BLaER1 treated with 17β-estradiol and CSF1 and Interleukin-3, amounts not matched to agents 10 nM and 100 nM (cell line): ENCODE measurements at regions not wholly inside any gene's neighbourhood (a gene's known extent, or its start where the extent isn't known, plus 50 kb on each side); places are given as distances from the start of the nearest gene placed in this dataset.
"Not testable (repeated sequence)": the region's sequence is repeated elsewhere in the genome, so short reads cannot be mapped to it uniquely, and the experiment has no call there.

ENCODE experiments used
- H3K27ac ChIP-seq, 11 experiments: shearing (Covaris generic); formaldehyde crosslinking; 2 replicates each; pipeline ENCODE4 v1.8.1; 2022
- H3K27me3 ChIP-seq, 11 experiments: shearing (Covaris generic); formaldehyde crosslinking; 2 replicates each; pipeline ENCODE4 v1.8.1; 2022
- H3K36me3 ChIP-seq, 11 experiments: shearing (Covaris generic); formaldehyde crosslinking; 2 replicates each; pipeline ENCODE4 v1.8.1; 2022
- H3K4me1 ChIP-seq, 10 experiments: shearing (Covaris generic); formaldehyde crosslinking; 2 replicates each; pipeline ENCODE4 v1.8.1; 2022
- H3K4me2 ChIP-seq, 11 experiments: shearing (Covaris generic); formaldehyde crosslinking; 2 replicates each; pipeline ENCODE4 v1.8.1; 2022
- H3K4me3 ChIP-seq, 10 experiments: shearing (Covaris generic); formaldehyde crosslinking; 2 replicates each; pipeline ENCODE4 v1.8.1; 2022
- H3K9ac ChIP-seq, 11 experiments: shearing (Covaris generic); formaldehyde crosslinking; 2 replicates each; pipeline ENCODE4 v1.8.1; 2022
- H3K9me3 ChIP-seq, 11 experiments: shearing (Covaris generic); formaldehyde crosslinking; replicated peaks in 1 of 11; 2 replicates each; pipeline ENCODE4 v1.8.1; 2022
- H4K20me1 ChIP-seq, 11 experiments: shearing (Covaris generic); formaldehyde crosslinking; 2 replicates each; pipeline ENCODE4 v1.8.1; 2022
- Cebpa-rat ChIP-seq, 11 experiments: shearing (Covaris generic); IDR thresholded peaks; 2 replicates each; pipeline ENCODE4 v1.8.1; 2022

DNA sequence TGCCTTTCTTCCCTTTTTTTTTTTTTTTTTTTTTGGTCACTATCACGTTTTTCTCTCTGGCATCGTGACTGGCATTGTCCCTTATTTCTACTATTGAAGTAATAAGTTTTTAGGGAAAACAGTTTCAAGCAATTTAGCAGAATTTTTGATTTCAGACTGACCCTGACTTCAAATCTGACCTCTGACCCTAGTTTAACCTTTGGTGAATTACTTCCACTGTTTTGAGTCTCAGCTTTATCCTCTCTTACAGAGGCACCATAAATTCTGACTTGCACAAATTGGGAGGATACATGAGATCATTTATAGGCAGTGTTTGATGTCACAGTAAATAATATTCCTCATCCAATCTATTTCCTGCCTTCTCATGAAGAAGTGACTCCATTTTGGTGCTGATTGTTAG lies 187.0 kb downstream of the FASLG start:
- H3K9ac ChIP-seq, result no peak overlapping the region
- H4K20me1 ChIP-seq, result no peaks in the 10 kb centered on the region
- no peak overlapping the region for H3K4me3 ChIP-seq
- H3K36me3 ChIP-seq, result no peaks in the 10 kb centered on the region
- H3K9me3 ChIP-seq, result no peaks in the 10 kb centered on the region
- H3K27ac ChIP-seq, result peak overlapping the region in 3 of 11 experiments; percentile 10 to 55 (median 30); a peak in 4 of 22 replicates
- peaks cover 0 to 29% (median 0%) of the 10 kb centered on the region in 10 experiments; a peak in 6 of 20 replicates for H3K4me1 ChIP-seq
- no peak for TF ChIP-seq Cebpa-rat (IDR thresholded peaks at IDR 0.05)
- H3K4me2 ChIP-seq, result peak overlapping the region in 3 of 11 experiments; percentile 43 to 75 (median 63); a peak in 6 of 22 replicates
- no peaks in the 10 kb centered on the region for H3K27me3 ChIP-seq

DNA sequence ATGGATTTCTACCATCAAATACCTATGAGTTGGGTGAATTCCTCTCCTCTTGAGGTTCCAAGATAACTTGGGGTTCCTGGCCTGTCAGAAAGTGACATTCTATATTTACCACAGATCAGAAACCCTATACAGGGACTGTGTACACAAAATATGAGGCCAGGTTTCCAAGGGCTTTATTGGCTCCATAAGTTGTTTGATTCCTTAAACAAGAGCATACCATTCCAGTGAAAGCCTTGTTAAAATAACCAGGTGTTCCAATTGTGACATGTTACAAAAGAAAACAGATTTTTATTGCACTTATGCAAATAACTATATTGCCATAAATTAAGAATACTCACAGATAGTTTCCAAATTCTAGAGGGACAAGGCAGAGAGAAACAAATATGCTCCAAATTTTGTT lies 188.9 kb downstream of the FASLG start:
- H4K20me1 ChIP-seq, H3K27ac ChIP-seq, H3K9me3 ChIP-seq, H3K9ac ChIP-seq, H3K4me2 ChIP-seq, H3K4me3 ChIP-seq, H3K36me3 ChIP-seq, H3K27me3 ChIP-seq: not testable (repeated sequence)
- H3K4me1 ChIP-seq, result peaks cover 0 to 29% (median 0%) of the 10 kb centered on the region in 10 experiments; a peak in 6 of 20 replicates

DNA sequence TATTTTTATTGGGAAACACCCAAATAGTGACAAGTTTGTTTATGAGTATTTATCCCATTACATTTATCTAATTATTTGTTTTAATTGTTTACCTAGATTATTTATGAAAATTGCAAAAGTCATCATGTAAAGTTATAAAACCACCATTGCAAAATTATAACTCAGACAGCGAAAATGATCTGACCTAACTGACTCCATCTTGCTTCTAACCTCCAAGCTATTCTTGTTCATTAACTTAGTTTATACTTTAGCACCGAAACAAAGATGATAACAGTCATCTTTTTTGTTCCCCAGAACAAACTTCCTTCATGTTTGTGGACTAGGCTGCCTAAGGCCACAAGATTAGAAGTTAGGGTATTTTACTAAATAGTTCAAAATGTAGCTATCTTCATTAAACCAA lies 190.8 kb downstream of the FASLG start:
- Histone ChIP-seq H4K20me1 (no peaks in the 10 kb centered on the region), H3K4me1 (peaks cover 0 to 17% (median 0%) of the 10 kb centered on the region in 10 experiments; a peak in 6 of 20 replicates), H3K27ac (no peak overlapping the region), H3K36me3 (no peaks in the 10 kb centered on the region), H3K4me2 (no peak overlapping the region), H3K9ac (no peak overlapping the region), H3K4me3 (no peak overlapping the region), H3K9me3 (no peaks in the 10 kb centered on the region), H3K27me3 (no peaks in the 10 kb centered on the region)
- TF ChIP-seq Cebpa-rat (IDR thresholded peaks at IDR 0.05), result no peak

DNA sequence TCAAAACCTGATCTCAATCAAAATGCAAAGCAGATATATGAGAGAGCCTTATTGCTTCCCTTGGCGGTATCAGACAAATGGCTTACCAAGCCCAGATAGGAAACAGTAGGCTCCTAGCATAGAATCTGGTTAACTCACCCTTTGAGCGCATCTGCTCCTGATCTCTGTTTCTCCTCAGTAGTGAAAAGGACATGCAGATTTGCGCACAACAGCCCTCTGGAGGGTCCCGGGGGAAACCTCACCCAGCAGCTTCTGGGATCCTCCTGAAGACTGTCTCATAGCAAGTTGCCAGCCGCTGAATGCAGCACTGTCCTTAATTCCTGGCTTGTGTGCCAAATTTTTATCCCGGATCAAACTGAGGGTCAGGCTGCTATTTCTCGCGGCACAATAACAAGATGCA lies 192.2 kb downstream of the FASLG start:
- no peak for TF ChIP-seq Cebpa-rat (IDR thresholded peaks at IDR 0.05)
- Histone ChIP-seq H3K4me2 (no peak overlapping the region), H3K9me3 (no peaks in the 10 kb centered on the region), H3K27me3 (no peaks in the 10 kb centered on the region), H3K9ac (no peak overlapping the region), H3K36me3 (no peaks in the 10 kb centered on the region), H3K4me1 (peaks cover 0 to 3% (median 0%) of the 10 kb centered on the region in 10 experiments; a peak in 4 of 20 replicates), H3K27ac (no peak overlapping the region), H3K4me3 (no peak overlapping the region), H4K20me1 (no peaks in the 10 kb centered on the region)

DNA sequence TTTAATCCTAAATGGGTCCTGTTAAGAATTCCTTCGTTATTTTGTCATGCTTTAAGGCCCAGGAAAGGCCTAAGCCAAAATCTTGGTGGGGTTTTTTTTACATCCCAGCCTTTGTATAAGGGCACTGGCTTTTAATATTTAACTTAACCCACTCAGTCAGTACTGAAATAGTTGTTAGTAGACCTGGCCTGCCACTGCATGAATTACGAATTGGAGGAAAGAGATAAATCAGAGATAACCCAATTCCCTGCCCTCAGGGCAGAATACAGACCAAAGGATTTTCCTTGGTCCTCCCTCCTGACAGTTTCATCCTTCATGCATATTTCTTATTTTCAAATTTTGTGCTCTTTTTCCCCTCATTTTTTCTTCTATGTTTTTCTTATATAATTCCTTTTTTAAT lies 193.0 kb downstream of the FASLG start:
- Histone ChIP-seq H3K27me3 (no peaks in the 10 kb centered on the region), H3K36me3 (no peaks in the 10 kb centered on the region), H3K4me3 (no peak overlapping the region), H3K9me3 (no peaks in the 10 kb centered on the region), H4K20me1 (no peaks in the 10 kb centered on the region), H3K4me1 (no peaks in the 10 kb centered on the region), H3K4me2 (no peak overlapping the region), H3K9ac (no peak overlapping the region), H3K27ac (no peak overlapping the region)
- no peak for TF ChIP-seq Cebpa-rat (IDR thresholded peaks at IDR 0.05)

DNA sequence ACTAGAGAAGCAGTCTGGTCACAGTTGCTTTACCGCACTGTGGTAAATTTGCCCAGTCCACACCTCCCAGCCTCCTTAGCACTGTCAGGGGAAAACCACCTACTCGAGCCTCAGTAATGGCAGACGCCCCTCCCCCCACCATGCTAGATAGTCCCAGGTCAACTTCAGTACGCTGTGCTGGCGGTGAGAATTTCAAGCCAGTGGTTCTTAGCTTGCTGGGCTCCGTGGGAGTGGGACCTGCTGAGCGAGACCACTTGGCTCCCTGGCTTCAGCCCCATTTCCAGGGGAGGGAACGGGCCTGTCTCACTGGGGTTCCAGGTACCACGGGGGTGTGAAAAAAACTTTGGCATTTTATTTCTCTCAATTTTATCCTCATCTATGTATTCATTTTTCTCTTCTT lies 194.8 kb downstream of the TNFSF18 start:
- H3K27me3 ChIP-seq, H4K20me1 ChIP-seq, H3K9ac ChIP-seq, H3K4me2 ChIP-seq, H3K9me3 ChIP-seq, H3K36me3 ChIP-seq, H3K4me1 ChIP-seq, H3K27ac ChIP-seq, H3K4me3 ChIP-seq: not testable (repeated sequence)

DNA sequence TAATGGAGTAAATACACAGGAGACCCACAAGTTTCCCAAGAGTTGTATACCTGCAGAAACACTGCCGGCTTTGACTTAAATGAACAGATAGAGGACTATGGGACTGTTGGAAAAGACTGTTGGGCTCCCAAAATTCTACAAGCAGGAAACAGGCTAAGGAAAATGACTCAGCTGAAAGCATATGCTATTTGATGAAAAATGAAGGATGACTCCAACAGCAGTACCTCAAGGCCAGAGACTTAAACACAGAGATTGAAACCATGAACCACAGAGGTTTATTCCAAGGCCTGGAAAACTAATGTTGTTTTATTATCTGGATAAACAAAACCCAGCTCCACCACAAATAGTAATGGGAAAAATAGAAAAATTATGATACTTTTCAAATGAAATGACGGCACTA lies 187.7 kb downstream of the TNFSF18 start:
- no peaks in the 10 kb centered on the region for H3K27me3 ChIP-seq
- no peak overlapping the region for H3K4me2 ChIP-seq
- H4K20me1 ChIP-seq, result no peaks in the 10 kb centered on the region
- H3K9ac ChIP-seq, result no peak overlapping the region
- no peak overlapping the region for H3K4me3 ChIP-seq
- H3K36me3 ChIP-seq, result no peaks in the 10 kb centered on the region
- TF ChIP-seq Cebpa-rat (IDR thresholded peaks at IDR 0.05), result no peak
- no peaks in the 10 kb centered on the region for H3K4me1 ChIP-seq
- no peak overlapping the region for H3K27ac ChIP-seq
- H3K9me3 ChIP-seq, result peaks cover 0 to 17% (median 5%) of the 10 kb centered on the region in 11 experiments; a peak in 8 of 22 replicates

DNA sequence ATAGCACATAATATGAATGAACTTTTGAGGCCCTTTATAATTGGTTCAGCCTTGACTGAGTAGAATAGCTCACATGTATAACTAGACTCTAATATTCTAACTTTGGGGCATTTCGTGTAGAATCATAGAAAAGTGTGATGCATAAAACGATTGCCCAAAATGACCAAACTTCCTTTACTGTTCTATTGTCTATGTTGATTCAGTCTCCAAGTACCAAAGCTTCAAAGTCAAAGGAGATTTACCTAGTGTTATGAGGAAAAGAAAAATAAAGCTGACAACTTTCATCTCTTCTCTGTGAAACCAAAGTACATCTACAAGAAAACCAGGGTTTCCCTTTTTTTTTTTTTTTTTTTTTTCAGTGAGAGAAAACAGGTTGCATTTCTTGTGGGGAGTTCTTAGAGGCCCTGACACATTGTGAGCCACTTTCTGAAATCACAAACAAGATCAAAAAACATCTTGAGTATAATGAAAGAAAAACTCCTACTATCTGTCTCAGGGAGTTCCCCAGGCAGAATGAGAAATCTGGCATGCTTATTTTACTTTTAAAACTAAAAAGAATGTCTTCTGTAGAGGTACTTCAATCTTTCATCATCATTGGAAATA lies 183.4 kb downstream of the TNFSF18 start:
- TF ChIP-seq Cebpa-rat (IDR thresholded peaks at IDR 0.05), result no peak
- Histone ChIP-seq H3K4me3 (no peak overlapping the region), H3K9ac (no peak overlapping the region), H3K27me3 (no peaks in the 10 kb centered on the region), H3K9me3 (peaks cover 0 to 7% (median 5%) of the 10 kb centered on the region in 11 experiments; a peak in 8 of 22 replicates), H3K36me3 (no peaks in the 10 kb centered on the region), H3K27ac (no peak overlapping the region), H3K4me1 (peaks cover 0 to 5% (median 0%) of the 10 kb centered on the region in 10 experiments; a peak in 1 of 20 replicates), H3K4me2 (no peak overlapping the region), H4K20me1 (no peaks in the 10 kb centered on the region)

DNA sequence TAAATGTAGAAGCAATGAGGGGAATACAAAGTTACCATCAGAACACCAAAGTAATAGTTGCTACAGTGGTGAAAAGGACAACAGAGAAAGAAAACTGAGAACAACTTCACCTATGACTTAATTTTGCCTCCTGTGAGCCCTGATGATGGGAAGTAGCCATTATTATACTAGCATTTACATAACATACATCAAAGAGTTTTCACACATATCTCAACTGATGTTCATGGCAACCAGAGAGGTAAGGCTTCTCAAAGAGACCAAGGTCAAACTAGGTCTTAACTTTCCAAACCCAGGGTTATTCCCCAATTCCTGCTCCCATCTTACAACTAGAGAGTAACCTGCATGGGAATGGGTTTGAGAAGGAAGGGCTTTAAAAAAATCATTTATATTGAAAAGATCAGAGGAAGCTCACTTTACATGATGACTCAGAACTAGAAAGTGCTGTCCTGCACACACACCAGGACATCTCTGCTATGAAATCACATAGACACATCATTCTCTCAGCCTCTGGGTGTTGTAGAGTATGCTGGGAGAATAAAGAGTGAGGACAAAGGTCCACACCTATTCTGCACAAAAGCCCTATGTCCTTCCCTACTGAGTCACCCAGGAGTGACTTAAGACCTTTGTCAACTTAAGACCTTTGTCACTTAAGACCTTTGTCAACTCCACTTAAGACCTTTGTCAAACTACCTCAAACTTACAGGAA lies 179.7 kb downstream of the TNFSF18 start:
- H3K9me3 ChIP-seq, result no peaks in the 10 kb centered on the region
- no peaks in the 10 kb centered on the region for H3K27me3 ChIP-seq
- no peak for TF ChIP-seq Cebpa-rat (IDR thresholded peaks at IDR 0.05)
- no peak overlapping the region for H3K9ac ChIP-seq
- no peak overlapping the region for H3K4me3 ChIP-seq
- no peaks in the 10 kb centered on the region for H4K20me1 ChIP-seq
- H3K4me2 ChIP-seq, result no peak overlapping the region
- peaks cover 0 to 22% (median 0%) of the 10 kb centered on the region in 10 experiments; a peak in 4 of 20 replicates for H3K4me1 ChIP-seq
- H3K27ac ChIP-seq, result no peak overlapping the region
- H3K36me3 ChIP-seq, result no peaks in the 10 kb centered on the region

DNA sequence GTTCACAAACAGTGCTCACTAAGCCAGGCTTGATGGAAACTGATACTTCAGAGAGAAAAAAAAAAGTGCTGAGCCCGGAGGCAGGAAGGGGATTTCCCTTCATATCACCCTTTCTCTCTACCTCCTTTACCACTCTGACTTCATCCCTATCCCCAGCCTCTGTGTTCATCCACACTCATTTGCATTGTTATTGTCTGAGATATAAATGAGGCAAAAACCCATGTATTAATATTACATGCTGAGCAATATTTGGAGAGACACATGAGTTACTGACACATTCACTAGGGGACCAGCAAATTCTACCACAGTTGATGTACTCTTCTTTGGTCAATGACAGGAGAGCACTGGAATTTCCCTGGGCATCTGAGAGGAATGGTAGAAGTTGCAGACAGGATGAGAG lies 175.8 kb downstream of the TNFSF18 start:
- H3K27ac ChIP-seq, result no peak overlapping the region
- peaks cover 0 to 22% (median 0%) of the 10 kb centered on the region in 10 experiments; a peak in 4 of 20 replicates for H3K4me1 ChIP-seq
- H3K4me2 ChIP-seq, result peak overlapping the region in 3 of 11 experiments; percentile 8 to 59 (median 59); a peak in 5 of 22 replicates
- no peaks in the 10 kb centered on the region for H3K36me3 ChIP-seq
- no peak overlapping the region for H3K4me3 ChIP-seq
- H4K20me1 ChIP-seq, result no peaks in the 10 kb centered on the region
- H3K27me3 ChIP-seq, result no peaks in the 10 kb centered on the region
- TF ChIP-seq Cebpa-rat (IDR thresholded peaks at IDR 0.05), result no peak
- H3K9me3 ChIP-seq, result peaks cover 0 to 7% (median 4%) of the 10 kb centered on the region in 11 experiments; a peak in 5 of 22 replicates
- H3K9ac ChIP-seq, result no peak overlapping the region
